ENCODE measurements at regions not wholly inside any gene's neighbourhood (a gene's known extent, or its start where the extent isn't known, plus 50 kb on each side); places are given as distances from the start of the nearest gene placed in this dataset.

DNA sequence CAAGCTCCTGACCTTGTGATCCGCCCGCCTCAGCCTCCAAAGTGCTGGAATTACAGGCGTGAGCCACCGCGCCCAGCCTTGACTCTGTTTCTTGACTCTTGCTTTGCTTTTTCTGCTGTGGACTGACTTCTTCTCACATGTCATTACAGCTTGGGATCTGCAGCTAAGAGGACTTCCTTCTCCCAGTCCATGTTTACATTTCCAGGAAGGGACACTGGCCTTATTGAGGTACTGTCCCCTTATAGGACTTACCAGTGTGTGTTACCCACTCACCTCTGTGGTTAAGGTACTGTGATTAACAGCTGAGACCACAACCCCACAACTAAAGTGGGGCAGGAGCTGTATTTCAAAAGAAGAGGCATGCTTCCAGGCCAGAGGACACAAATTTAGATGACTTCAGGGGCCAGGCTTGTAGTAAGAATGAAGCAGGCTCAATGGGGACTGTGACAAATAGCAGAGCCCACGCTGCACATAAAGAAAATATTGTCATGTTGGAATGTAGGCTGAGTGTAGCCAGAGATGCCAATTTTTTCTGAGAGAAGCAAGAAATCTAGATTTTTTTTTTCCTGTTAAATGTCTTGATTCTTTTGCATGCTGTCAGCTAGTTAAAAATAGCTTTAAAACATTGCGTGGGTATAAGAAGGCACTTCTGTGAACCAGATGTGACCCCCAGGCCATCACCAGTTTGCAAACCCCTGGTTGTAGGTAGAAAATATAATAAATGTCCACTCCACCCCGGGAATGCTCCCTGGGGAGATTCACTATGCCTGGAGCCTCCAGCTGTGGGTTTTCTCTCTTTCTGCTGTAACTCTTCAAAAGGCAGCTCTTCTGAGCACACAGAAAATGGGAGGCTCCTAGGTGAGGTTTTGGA, 75.0 kb downstream of the PTPDC1 start:
- H3K9ac ChIP-seq (ENCODE audit: low read length), result no peak overlapping the region
- no peaks in the 10 kb centered on the region for H3K4me1 ChIP-seq (ENCODE audit: control insufficient read depth, low read depth, low read length)
- H3K4me3 ChIP-seq (ENCODE audit: low read length), result no peak overlapping the region
- no peak overlapping the region for H3K27ac ChIP-seq (ENCODE audit: low read length)
- no peaks in the 10 kb centered on the region for H3K9me3 ChIP-seq (ENCODE audit: control insufficient read depth, low read depth, low read length)
- no peaks in the 10 kb centered on the region for H3K36me3 ChIP-seq (ENCODE audit: control insufficient read depth, low read depth, low read length)
- H3K27me3 ChIP-seq (ENCODE audit: control insufficient read depth, insufficient read depth, low read length), result no peaks in the 10 kb centered on the region

DNA sequence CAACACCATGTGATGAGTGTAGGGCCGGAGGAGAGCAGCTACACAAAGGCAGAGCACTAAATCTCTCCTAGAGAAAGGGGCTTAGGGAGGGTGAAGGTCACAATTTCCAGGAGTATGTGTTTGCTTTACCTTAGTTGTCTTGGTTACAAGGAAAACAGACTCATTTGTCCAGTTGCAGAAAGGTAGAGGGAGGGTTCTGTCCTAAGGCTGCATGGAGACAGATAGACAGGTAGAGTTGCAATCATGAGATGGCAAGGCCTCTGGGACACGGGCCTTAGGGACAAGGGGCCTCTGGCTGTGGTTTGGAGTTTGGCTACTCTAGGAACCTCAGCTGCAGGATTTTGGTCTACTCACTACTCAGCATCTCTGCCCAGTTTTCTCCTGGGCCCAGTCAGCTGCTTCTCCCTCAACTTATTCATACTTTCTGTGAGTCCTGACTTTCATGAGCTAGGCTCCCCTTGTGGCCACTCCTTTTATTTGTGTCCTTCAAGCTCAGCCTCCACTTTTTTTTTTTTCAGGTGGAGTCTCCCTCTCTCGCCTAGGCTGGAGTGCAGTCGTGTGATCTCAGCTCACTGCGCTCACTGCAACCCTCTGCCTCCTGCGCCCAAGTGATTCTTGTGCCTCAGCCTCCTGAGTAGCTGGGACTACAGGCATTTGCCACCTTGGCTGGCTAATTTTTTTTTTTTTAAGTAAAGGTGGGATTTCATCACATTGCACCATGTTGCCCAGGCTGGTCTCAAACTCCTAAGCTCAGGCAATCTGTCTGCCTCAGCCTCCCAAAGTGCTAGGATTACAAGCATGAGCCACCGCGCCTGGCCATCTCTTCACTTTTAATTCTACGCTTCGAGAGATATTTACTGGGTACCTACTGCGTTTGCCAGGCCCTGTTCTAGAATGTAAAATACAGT, 76.6 kb downstream of the PTPDC1 start:
- H3K36me3 ChIP-seq (ENCODE audit: control insufficient read depth, low read depth, low read length), result no peaks in the 10 kb centered on the region
- no peaks in the 10 kb centered on the region for H3K9me3 ChIP-seq (ENCODE audit: control insufficient read depth, low read depth, low read length)
- no peak overlapping the region for H3K9ac ChIP-seq (ENCODE audit: low read length)
- H3K4me3 ChIP-seq (ENCODE audit: low read length), result no peak overlapping the region
- H3K27ac ChIP-seq (ENCODE audit: low read length), result no peak overlapping the region
- H3K4me1 ChIP-seq (ENCODE audit: control insufficient read depth, low read depth, low read length), result no peaks in the 10 kb centered on the region
- H3K27me3 ChIP-seq (ENCODE audit: control insufficient read depth, insufficient read depth, low read length), result no peaks in the 10 kb centered on the region

- Histone ChIP-seq H3K9ac (ENCODE audit: low read length) (no peak overlapping the region), H3K4me1 (ENCODE audit: control insufficient read depth, low read depth, low read length) (no peaks in the 10 kb centered on the region), H3K27ac (ENCODE audit: low read length) (no peak overlapping the region)
These were observed 77.4 kb downstream of the PTPDC1 start for GRCh38 chr9:94161673-94162072.

DNA sequence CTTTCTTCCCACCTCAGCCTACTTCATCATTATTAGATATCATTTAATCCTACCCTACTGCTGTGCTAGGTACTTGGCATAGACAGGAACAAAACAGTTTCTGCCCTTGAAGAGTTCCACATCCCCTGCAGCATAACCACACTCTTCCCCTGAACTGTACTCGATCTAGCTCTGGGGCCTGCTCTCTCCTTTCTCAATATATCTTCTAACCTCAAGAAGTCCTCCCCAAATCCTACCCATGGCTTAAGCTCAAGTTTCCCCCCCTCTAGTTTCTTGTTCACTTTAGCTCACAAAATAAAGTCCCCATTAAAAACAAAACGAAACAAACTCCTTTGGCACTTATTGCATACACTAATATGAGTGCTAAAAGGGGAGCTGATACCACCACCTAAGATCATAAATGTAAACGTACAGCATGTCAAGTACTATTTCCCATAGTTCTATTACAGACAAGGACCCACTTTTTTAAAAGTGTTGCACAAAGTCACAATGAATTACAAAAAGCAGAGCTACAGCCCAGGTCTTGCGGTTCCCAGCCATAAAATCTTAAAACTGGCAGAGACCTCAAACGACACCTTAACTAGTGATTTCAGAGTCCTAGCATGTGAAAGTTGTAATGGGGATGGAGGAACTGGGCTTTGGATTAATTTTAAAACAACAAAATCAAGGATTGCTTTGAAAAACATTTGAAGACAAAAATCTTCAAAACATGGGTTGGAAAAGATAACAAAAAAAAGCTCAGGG, 80.7 kb downstream of the PTPDC1 start:
- H3K27ac ChIP-seq (ENCODE audit: low read length), result no peak overlapping the region
- no peaks in the 10 kb centered on the region for H3K9me3 ChIP-seq (ENCODE audit: control insufficient read depth, low read depth, low read length)
- H3K36me3 ChIP-seq (ENCODE audit: control insufficient read depth, low read depth, low read length), result peaks cover 2% of the 10 kb centered on the region
- H3K4me1 ChIP-seq (ENCODE audit: control insufficient read depth, low read depth, low read length), result peaks cover 16% of the 10 kb centered on the region
- peak overlapping the region; percentile 39 for H3K9ac ChIP-seq (ENCODE audit: low read length)
- no peaks in the 10 kb centered on the region for H3K27me3 ChIP-seq (ENCODE audit: control insufficient read depth, insufficient read depth, low read length)
- peak overlapping the region; percentile 45 for H3K4me3 ChIP-seq (ENCODE audit: low read length)

More at GRCh38 chr9:94161673-94162072, 77.4 kb downstream of the PTPDC1 start:
- Histone ChIP-seq H3K4me3 (ENCODE audit: low read length) (no peak overlapping the region), H3K36me3 (ENCODE audit: control insufficient read depth, low read depth, low read length) (no peaks in the 10 kb centered on the region), H3K9me3 (ENCODE audit: control insufficient read depth, low read depth, low read length) (no peaks in the 10 kb centered on the region), H3K27me3 (ENCODE audit: control insufficient read depth, insufficient read depth, low read length) (no peaks in the 10 kb centered on the region)

DNA sequence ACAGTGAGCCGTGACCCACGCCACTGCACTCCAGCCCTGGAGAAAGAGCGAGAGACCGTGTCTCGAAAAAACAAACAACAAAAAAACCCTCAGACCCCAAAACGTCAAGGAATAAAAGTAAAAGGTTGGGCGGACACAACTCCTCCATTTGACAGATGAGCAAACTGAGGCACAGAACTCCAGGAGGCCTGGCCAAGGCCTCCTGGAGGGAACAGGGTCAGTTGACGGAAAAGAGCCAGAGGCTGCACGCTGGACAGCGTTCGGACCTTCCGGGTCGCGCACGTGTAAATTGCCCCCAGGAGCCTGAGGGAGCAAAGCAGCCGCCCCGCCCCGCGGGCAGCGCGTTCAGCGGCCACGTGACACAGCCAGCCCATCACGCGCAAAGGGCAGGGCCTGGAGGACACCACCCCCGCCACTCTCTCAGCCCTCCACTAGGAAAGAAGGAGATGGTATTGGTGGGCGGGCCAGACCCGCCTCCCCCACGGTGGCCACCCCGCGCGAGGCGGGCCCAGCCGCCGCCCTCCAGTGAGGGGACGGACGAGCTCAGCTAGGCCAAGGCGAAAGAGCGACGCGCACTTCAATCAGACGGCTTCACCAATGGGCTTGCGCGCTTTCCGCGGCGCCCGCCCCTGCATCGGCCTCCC, 81.5 kb downstream of the PTPDC1 start:
- H3K27ac ChIP-seq (ENCODE audit: low read length), result peak overlapping the region; percentile 86
- peak overlapping the region; percentile 94 for H3K9ac ChIP-seq (ENCODE audit: low read length)
- H3K4me3 ChIP-seq (ENCODE audit: low read length), result peak overlapping the region; percentile 76
- no peaks in the 10 kb centered on the region for H3K27me3 ChIP-seq (ENCODE audit: control insufficient read depth, insufficient read depth, low read length)
- no peaks in the 10 kb centered on the region for H3K9me3 ChIP-seq (ENCODE audit: control insufficient read depth, low read depth, low read length)
- peaks cover 17% of the 10 kb centered on the region for H3K4me1 ChIP-seq (ENCODE audit: control insufficient read depth, low read depth, low read length)
- H3K36me3 ChIP-seq (ENCODE audit: control insufficient read depth, low read depth, low read length), result peaks cover 2% of the 10 kb centered on the region

GRCh38 chr9:94166236-94166975, 82.1 kb downstream of the PTPDC1 start:
- Histone ChIP-seq H3K4me1 (ENCODE audit: control insufficient read depth, low read depth, low read length) (peaks cover 17% of the 10 kb centered on the region), H3K27ac (ENCODE audit: low read length) (peak overlapping the region; percentile 86), H3K9ac (ENCODE audit: low read length) (peak overlapping the region; percentile 94), H3K4me3 (ENCODE audit: low read length) (peak overlapping the region; percentile 85), H3K27me3 (ENCODE audit: control insufficient read depth, insufficient read depth, low read length) (no peaks in the 10 kb centered on the region), H3K9me3 (ENCODE audit: control insufficient read depth, low read depth, low read length) (no peaks in the 10 kb centered on the region), H3K36me3 (ENCODE audit: control insufficient read depth, low read depth, low read length) (peaks cover 2% of the 10 kb centered on the region)

- Histone ChIP-seq H3K27me3 (ENCODE audit: control insufficient read depth, insufficient read depth, low read length) (no peaks in the 10 kb centered on the region), H3K27ac (ENCODE audit: low read length) (peak overlapping the region; percentile 42), H3K36me3 (ENCODE audit: control insufficient read depth, low read depth, low read length) (peaks cover 2% of the 10 kb centered on the region), H3K9me3 (ENCODE audit: control insufficient read depth, low read depth, low read length) (no peaks in the 10 kb centered on the region), H3K9ac (ENCODE audit: low read length) (peak overlapping the region; percentile 92), H3K4me1 (ENCODE audit: control insufficient read depth, low read depth, low read length) (peaks cover 18% of the 10 kb centered on the region), H3K4me3 (ENCODE audit: low read length) (peak overlapping the region; percentile 85)
These were observed 82.7 kb downstream of the PTPDC1 start for GRCh38 chr9:94166976-94167346.

GRCh38 chr9:94167376-94167890, 83.2 kb downstream of the PTPDC1 start:
- Histone ChIP-seq H3K4me3 (ENCODE audit: low read length) (peak overlapping the region; percentile 85), H3K36me3 (ENCODE audit: control insufficient read depth, low read depth, low read length) (peaks cover 2% of the 10 kb centered on the region), H3K27ac (ENCODE audit: low read length) (peak overlapping the region; percentile 42), H3K9ac (ENCODE audit: low read length) (peak overlapping the region; percentile 92), H3K9me3 (ENCODE audit: control insufficient read depth, low read depth, low read length) (no peaks in the 10 kb centered on the region), H3K27me3 (ENCODE audit: control insufficient read depth, insufficient read depth, low read length) (no peaks in the 10 kb centered on the region), H3K4me1 (ENCODE audit: control insufficient read depth, low read depth, low read length) (peaks cover 21% of the 10 kb centered on the region)

- peaks cover 7% of the 10 kb centered on the region for H3K36me3 ChIP-seq (ENCODE audit: control insufficient read depth, low read depth, low read length)
These were observed 84.1 kb downstream of the PTPDC1 start for GRCh38 chr9:94168203-94169000.

DNA sequence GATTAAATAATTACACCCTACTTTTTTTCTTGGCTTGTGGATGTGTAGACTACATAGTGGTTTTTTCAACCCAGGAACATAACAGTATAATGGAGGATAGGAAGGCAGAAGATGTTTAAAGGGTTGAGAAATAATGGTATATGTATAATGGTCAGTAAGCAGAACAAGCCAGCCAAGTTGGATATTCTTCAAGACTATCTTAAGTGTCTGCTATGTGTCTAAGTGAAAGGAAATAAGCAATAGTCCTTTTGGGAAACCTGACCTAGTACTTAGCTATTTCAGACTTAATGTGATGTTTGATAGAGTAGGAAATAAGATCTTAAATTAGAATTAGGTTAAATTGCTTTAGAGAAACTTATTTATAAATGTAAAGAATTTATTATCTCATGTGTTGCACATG, 85.7 kb downstream of the PTPDC1 start:
- H3K27ac ChIP-seq (ENCODE audit: low read length), result no peak overlapping the region
- peaks cover 20% of the 10 kb centered on the region for H3K36me3 ChIP-seq (ENCODE audit: control insufficient read depth, low read depth, low read length)
- H3K9ac ChIP-seq (ENCODE audit: low read length), result no peak overlapping the region

More at GRCh38 chr9:94168203-94169000, 84.1 kb downstream of the PTPDC1 start:
- Histone ChIP-seq H3K27me3 (ENCODE audit: control insufficient read depth, insufficient read depth, low read length) (no peaks in the 10 kb centered on the region), H3K4me1 (ENCODE audit: control insufficient read depth, low read depth, low read length) (peaks cover 21% of the 10 kb centered on the region), H3K9me3 (ENCODE audit: control insufficient read depth, low read depth, low read length) (no peaks in the 10 kb centered on the region), H3K4me3 (ENCODE audit: low read length) (peak overlapping the region; percentile 85), H3K9ac (ENCODE audit: low read length) (peak overlapping the region; percentile 92), H3K27ac (ENCODE audit: low read length) (no peak overlapping the region)

More for the DNA sequence above, 85.7 kb downstream of the PTPDC1 start:
- Histone ChIP-seq H3K27me3 (ENCODE audit: control insufficient read depth, insufficient read depth, low read length) (no peaks in the 10 kb centered on the region), H3K4me3 (ENCODE audit: low read length) (peak overlapping the region; percentile 5), H3K9me3 (ENCODE audit: control insufficient read depth, low read depth, low read length) (no peaks in the 10 kb centered on the region), H3K4me1 (ENCODE audit: control insufficient read depth, low read depth, low read length) (peaks cover 21% of the 10 kb centered on the region)
